CD4-positive, alpha-beta T cell (primary cell): ENCODE measurements at regions not wholly inside any gene's neighbourhood (a gene's known extent, or its start where the extent isn't known, plus 50 kb on each side); places are given as distances from the start of the nearest gene placed in this dataset.

Source experiments
- ATAC-seq: fragments of 200-7000 bp; cut with Tn5 transposase; one replicate; pipeline ENCODE4 v1.10.0; 2022; ENCODE audit warnings: mild to moderate bottlenecking; ENCODE audit not compliant: poor library complexity
- CTCF ChIA-PET: fragments of 350-600 bp; sonication (Branson Sonifier 250); formaldehyde crosslinking; loops from one replicate; lab custom pipeline; 2021; ENCODE audit warnings: antibody characterized with exemption, inconsistent platforms; lab: Charles Lee
- POLR2A ChIA-PET: fragments of 350-600 bp; sonication (Branson Sonifier 250); formaldehyde crosslinking; loops from one replicate; lab custom pipeline; 2021; ENCODE audit warnings: antibody characterized with exemption, inconsistent platforms; lab: Charles Lee
- DNase-seq, 14 experiments: peaks; one replicate each; pipeline ENCODE4 v3.0.0-alpha.2; 2013 to 2020; ENCODE audit warnings: mixed read lengths in 2 of 14
- H3K27ac ChIP-seq, 2 donors: one replicate each; pipeline versions ENCODE4 v1.5.1 to v1.7.0; 2013; ENCODE audit warnings: low read length in 2 of 2, low read depth in 1 of 2, mild to moderate bottlenecking in 1 of 2
- H3K27me3 ChIP-seq, 2 experiments: 1 replicate in 1 of 2; 2 replicates in 1 of 2; pipeline versions ENCODE4 v1.6.1 to v1.7.0; 2013; ENCODE audit warnings: low read length in 2 of 2, control low read depth in 1 of 2, mild to moderate bottlenecking in 1 of 2, moderate library complexity in 1 of 2; ENCODE audit not compliant: insufficient read depth in 2 of 2, control insufficient read depth in 1 of 2
- H3K36me3 ChIP-seq: one replicate; pipeline ENCODE4 v1.6.1; 2013; ENCODE audit warnings: low read length, control low read depth; ENCODE audit not compliant: insufficient read depth
- H3K4me1 ChIP-seq: one replicate; pipeline ENCODE4 v1.6.1; 2013; ENCODE audit warnings: low read length, control low read depth; ENCODE audit not compliant: insufficient read depth
- H3K4me3 ChIP-seq: one replicate; pipeline ENCODE4 v1.5.1; 2013; ENCODE audit warnings: mild to moderate bottlenecking, low read length, moderate library complexity
- H3K9me3 ChIP-seq, 2 experiments: 1 replicate in 1 of 2; 2 replicates in 1 of 2; pipeline versions ENCODE4 v1.6.1 to v1.7.0; 2013; ENCODE audit warnings: low read length in 2 of 2, mild to moderate bottlenecking in 2 of 2, control low read depth in 1 of 2, moderate library complexity in 1 of 2; ENCODE audit not compliant: control insufficient read depth in 1 of 2, insufficient read depth in 1 of 2
- H3K27ac Mint-ChIP-seq: one replicate; pipeline ENCODE4 v1.8.0; 2020; ENCODE audit warnings: mixed read lengths
- H3K27me3 Mint-ChIP-seq: one replicate; pipeline ENCODE4 v1.8.0; 2021; ENCODE audit warnings: mixed read lengths
- H3K36me3 Mint-ChIP-seq: one replicate; pipeline ENCODE4 v1.8.0; 2021; ENCODE audit warnings: low read depth, mixed read lengths
- H3K4me1 Mint-ChIP-seq: one replicate; pipeline ENCODE4 v1.8.0; 2021; ENCODE audit warnings: low read depth, mixed read lengths
- H3K4me3 Mint-ChIP-seq: one replicate; pipeline ENCODE4 v1.8.0; 2020; ENCODE audit warnings: mild to moderate bottlenecking, mixed read lengths
- H3K9me3 Mint-ChIP-seq: one replicate; pipeline ENCODE4 v1.8.0; 2020; ENCODE audit warnings: mixed read lengths
- CTCF ChIP-seq: fragments of 200-600 bp; IDR thresholded peaks from one replicate; pipeline ENCODE4 v1.8.0; 2022; ENCODE audit warnings: antibody characterized with exemption, mild to moderate bottlenecking
- intact Hi-C, 2 experiments: fragments of 100-400 bp; cut with DNase I in 1 of 2; cut with micrococcal nuclease in 1 of 2; formaldehyde crosslinking; loops; one replicate each; pipeline versions ENCODE4 v1.15.1 to v1.9.0; 2023 to 2025; cut with DNase I, micrococcal nuclease

GRCh38 chr6:141669141-141669540, 463.6 kb upstream of the GJE1 start:
- no peak for DNase-seq
- H3K9me3 Mint-ChIP-seq, result no peaks in the 10 kb centered on the region

DNA sequence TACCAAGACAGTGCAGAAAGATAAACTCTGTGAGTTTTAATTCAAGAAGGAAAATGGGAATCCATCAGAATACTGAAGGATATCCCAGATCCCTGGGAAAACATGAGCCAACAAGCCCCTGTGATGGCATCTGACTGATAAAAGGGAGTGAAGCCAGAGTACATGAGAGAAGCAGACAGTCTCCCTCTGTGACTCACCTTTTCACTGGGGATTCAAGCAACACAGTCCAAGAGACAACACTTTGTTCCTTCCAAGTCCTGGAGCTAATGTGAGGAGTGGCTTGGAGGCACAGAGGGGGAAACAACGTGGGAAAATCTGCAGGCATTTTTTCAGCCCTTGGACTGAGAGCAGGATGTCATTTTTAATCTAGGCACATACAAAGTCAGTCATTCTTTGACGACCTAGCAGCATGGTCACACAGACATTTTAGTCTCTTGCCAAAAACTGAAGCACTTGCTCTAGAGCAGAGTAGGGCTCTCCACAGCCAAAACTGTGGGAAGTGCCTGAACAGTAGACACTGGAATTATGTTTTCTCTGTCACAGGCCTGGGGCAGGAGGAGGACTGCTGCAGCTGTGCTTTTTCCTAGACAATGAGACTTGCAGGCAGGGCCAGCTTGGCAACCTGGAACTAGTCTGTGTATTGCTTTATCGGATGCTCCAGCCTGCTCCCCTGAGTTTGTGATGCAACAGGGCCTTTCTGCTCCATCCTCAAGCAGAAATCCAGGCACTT, 465.0 kb upstream of the GJE1 start:
- Histone ChIP-seq H3K27me3 (no peaks in the 10 kb centered on the region), H3K4me3 (no peak overlapping the region), H3K27ac (no peak overlapping the region), H3K9me3 (no peaks in the 10 kb centered on the region), H3K4me1 (no peaks in the 10 kb centered on the region), H3K36me3 (no peaks in the 10 kb centered on the region)
- Mint-ChIP-seq H3K36me3 (no peaks in the 10 kb centered on the region), H3K4me1 (no peaks in the 10 kb centered on the region), H3K4me3 (no peak overlapping the region), H3K9me3 (no peaks in the 10 kb centered on the region), H3K27ac (no peak overlapping the region), H3K27me3 (peaks cover 10% of the 10 kb centered on the region)
- intact Hi-C loops, result no loop called here
- CTCF ChIA-PET, result no interaction called here
- ATAC-seq (no peak), DNase-seq (no peak)
- no peak for TF ChIP-seq CTCF
- POLR2A ChIA-PET, result no interaction called here

More at GRCh38 chr6:141669141-141669540, 463.6 kb upstream of the GJE1 start:
- peaks cover 10% of the 10 kb centered on the region for H3K27me3 Mint-ChIP-seq
- Histone ChIP-seq H3K4me3 (no peak overlapping the region), H3K4me1 (no peaks in the 10 kb centered on the region), H3K27me3 (no peaks in the 10 kb centered on the region), H3K27ac (no peak overlapping the region), H3K36me3 (no peaks in the 10 kb centered on the region), H3K9me3 (no peaks in the 10 kb centered on the region)
- no peak overlapping the region for H3K27ac Mint-ChIP-seq
- H3K36me3 Mint-ChIP-seq, result no peaks in the 10 kb centered on the region
- ChIA-PET POLR2A (no interaction called here), CTCF (no interaction called here)
- H3K4me3 Mint-ChIP-seq, result no peak overlapping the region
- no peak for ATAC-seq
- no peak for TF ChIP-seq CTCF
- intact Hi-C loops, result no loop called here
- H3K4me1 Mint-ChIP-seq, result no peaks in the 10 kb centered on the region

- Histone ChIP-seq H3K36me3 (no peaks in the 10 kb centered on the region), H3K27me3 (no peaks in the 10 kb centered on the region), H3K27ac (no peak overlapping the region), H3K4me3 (no peak overlapping the region), H3K9me3 (no peaks in the 10 kb centered on the region), H3K4me1 (no peaks in the 10 kb centered on the region)
- Mint-ChIP-seq H3K27me3 (peaks cover 6% of the 10 kb centered on the region), H3K27ac (no peak overlapping the region), H3K4me1 (no peaks in the 10 kb centered on the region), H3K36me3 (no peaks in the 10 kb centered on the region), H3K9me3 (no peaks in the 10 kb centered on the region), H3K4me3 (no peak overlapping the region)
- POLR2A ChIA-PET, result no interaction called here
- intact Hi-C loops, result no loop called here
- CTCF ChIA-PET, result no interaction called here
- no peak for TF ChIP-seq CTCF
- no peak for DNase-seq
- ATAC-seq, result no peak
Observed at GRCh38 chr6:141666187-141666586, 466.5 kb upstream of the GJE1 start.
